Motor neuron (in vitro differentiated cells): ENCODE measurements at regions not wholly inside any gene's neighbourhood (a gene's known extent, or its start where the extent isn't known, plus 50 kb on each side); places are given as distances from the start of the nearest gene placed in this dataset.

ENCODE experiments used
- ATAC-seq, 8 experiments: fragments of 200-7000 bp; cut with Tn5 transposase; replicated peaks in 6 of 8; 2 replicates each; pipeline ENCODE4 v1.8.0; 2021; ENCODE audit warnings: mild to moderate bottlenecking in 8 of 8, moderate library complexity in 8 of 8
- H3K27ac ChIP-seq, 2 donors: fragments of 250-450 bp; sonication (Bioruptor Pico); 2 replicates each; pipeline ENCODE4 v1.9.0; 2021; ENCODE audit warnings: antibody characterized with exemption in 2 of 2, mild to moderate bottlenecking in 2 of 2, moderate library complexity in 1 of 2
- H3K4me1 ChIP-seq, 2 donors: fragments of 250-450 bp; sonication (Bioruptor Pico); replicated peaks in 1 of 2; 2 replicates each; pipeline ENCODE4 v1.6.1; 2021; ENCODE audit warnings: antibody characterized with exemption in 2 of 2, mild to moderate bottlenecking in 2 of 2, moderate library complexity in 1 of 2
- H3K4me3 ChIP-seq, 5 donors: fragments of 250-450 bp; sonication (Bioruptor Pico); 2 replicates each; pipeline ENCODE4 v1.9.0; 2021; ENCODE audit warnings: antibody characterized with exemption in 5 of 5, mild to moderate bottlenecking in 5 of 5, moderate library complexity in 4 of 5
- WGBS, 10 experiments: fragments of 450-650 bp; shearing (Covaris generic); methylation state at CpG; one replicate each; pipeline ENCODE4 v1.0.0; 2022; 5-methylcytosine and 5-hydroxymethylcytosine counted together
- in situ Hi-C, 9 experiments: fragments of 400-800 bp; cut with MboI; loops; one replicate each; pipeline ENCODE4 v1.15.0; 2021; ENCODE audit warnings: low sequenced_read_pairs in 9 of 9, low pct_unique_long_range_greater_than_20kb in 2 of 9; ENCODE audit not compliant: unreplicated experiment in 9 of 9

DNA sequence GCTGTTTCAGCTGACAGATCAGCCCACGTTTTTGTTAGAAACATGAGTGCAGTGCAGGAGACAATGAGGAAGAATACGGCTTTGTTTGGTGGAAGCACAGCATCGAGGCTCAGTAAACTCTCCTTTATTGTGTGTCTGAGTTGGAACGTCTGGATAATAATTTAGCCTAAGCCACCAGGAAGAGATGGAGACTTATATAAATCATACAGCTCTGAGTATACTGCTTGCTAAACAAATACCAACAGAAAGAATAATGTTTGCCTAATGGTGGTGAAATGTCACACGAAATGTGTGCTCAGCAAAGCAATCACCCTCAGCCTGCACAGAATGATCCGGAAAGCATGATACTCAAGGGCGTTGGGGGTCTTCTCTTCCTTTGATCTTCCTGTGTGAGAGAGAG, 664.1 kb upstream of the ADARB2 start:
- WGBS, 10 experiments = 0 to 75% (median 41%) methylated on average over 3 to 7 of the region's 7 CpGs

DNA sequence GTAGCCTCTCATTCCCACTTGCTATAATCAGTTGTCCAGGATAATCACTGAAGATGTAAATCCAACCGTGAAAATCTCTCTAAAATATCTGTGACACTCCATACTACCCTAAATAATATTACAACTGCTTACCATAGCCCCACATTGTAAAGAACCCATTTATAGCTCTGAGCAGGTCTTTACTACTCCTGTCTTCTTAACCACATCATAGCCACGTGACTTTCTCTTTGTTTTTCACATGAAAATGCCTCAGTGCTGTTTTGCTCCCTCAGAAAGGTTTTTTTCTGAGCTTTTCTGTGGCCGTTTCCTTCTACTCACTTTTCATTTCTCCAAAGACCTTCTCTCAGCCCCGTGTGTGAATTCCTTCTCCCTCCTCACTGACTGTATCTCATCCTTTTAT, 662.2 kb upstream of the ADARB2 start:
- ATAC-seq = no peak
- WGBS, 10 experiments = 0 to 86% (median 72%) methylated on average over 2 to 4 of the region's 4 CpGs
- Histone ChIP-seq H3K4me1 (peaks cover 0 to 6% of the 10 kb centered on the region in 2 donors), H3K27ac (no peak overlapping the region), H3K4me3 (no peak overlapping the region)
- in situ Hi-C loops = no loop called here

More for the DNA sequence above, 664.1 kb upstream of the ADARB2 start:
- in situ Hi-C loops = no loop called here
- Histone ChIP-seq H3K4me3 (no peak overlapping the region), H3K4me1 (peaks cover 0 to 6% of the 10 kb centered on the region in 2 donors), H3K27ac (no peak overlapping the region)
- peak in 5 of 8 experiments; percentile 53 to 94 (median 70) for ATAC-seq

DNA sequence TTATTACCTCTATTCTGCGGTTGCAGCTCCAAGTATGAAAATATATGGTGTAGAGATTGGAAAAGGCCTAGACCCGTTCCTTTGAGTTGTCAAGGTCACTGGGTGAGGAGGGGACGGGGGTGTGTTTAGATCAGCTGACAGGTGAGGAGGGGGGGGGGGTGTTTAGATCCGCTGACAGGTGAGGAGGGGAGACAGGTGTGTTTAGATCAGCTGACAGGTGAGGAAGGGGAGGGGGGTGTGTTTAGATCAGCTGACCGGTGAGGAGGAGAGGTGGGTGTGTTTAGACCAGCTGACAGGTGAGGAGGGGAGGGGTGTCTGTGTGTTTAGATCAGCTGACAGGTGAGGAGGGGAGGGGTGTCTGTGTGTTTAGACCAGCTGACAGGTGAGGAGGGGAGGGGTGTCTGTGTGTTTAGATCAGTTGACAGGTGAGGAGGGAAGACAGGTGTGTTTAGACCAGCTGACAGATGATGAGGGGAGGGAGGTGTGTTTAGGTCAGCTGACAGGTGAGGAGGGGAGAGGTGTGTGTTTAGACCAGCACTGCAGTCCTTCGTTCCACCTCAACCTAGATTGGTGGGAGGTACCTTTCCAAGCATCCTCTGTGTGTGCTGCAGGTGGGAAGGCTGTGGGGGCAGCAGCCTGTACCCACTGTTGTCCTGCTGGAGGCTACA, 655.0 kb upstream of the ADARB2 start:
- Histone ChIP-seq H3K4me1 (no peaks in the 10 kb centered on the region), H3K4me3 (no peak overlapping the region), H3K27ac (no peak overlapping the region)
- 40 to 100% (median 90%) methylated on average over 1 to 2 of the region's 6 CpGs; no CpG with 5 or more reads in 6 of the 10 experiments for WGBS, 10 experiments
- ATAC-seq = no peak
- in situ Hi-C loops = no loop called here

DNA sequence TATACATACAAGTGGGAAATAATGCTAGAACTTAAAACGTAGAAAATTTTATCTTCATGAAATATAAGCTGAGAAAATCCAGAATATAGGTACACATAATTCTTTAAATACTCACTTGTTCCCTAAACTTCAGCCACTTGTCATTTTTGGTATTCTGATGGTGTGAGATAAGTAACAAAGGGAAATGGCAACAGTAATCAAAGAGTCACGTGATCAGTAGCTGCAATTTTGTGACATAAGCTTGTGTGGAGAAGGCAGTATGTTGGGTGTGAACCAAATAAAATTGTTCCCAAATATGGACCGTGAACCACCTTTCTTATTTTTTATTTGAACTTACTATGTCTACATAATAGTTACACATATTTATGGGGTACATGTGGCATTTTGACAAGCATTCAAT, 650.3 kb upstream of the ADARB2 start:
- H3K27ac ChIP-seq = no peak overlapping the region
- H3K4me1 ChIP-seq = no peaks in the 10 kb centered on the region
- in situ Hi-C loops = no loop called here
- no peak overlapping the region for H3K4me3 ChIP-seq
- no peak for ATAC-seq
- WGBS, 10 experiments = 0 to 91% (median 66%) methylated on average over 1 to 3 of the region's 3 CpGs

DNA sequence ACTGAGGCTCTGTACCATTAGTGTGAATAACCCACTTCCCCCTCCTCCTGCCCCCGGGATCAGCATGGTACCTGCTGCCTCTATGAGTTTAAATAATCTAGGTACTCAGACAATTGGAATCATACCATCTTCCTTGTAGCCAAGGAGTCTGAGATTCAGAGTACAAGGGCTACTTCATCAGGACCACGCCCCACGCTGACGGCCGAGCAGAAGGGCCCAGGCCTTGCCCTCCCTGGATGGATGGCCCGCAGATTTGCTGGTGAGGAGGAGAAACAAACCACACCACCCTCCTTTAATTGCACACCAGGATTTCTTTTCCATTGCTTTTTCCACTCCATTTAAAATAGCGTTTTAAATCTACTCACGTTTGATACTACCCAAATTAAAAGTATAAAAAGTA, 649.9 kb upstream of the ADARB2 start:
- H3K4me1 ChIP-seq = no peaks in the 10 kb centered on the region
- no peak overlapping the region for H3K27ac ChIP-seq
- no peak overlapping the region for H3K4me3 ChIP-seq
- WGBS, 10 experiments = 0 to 84% (median 59%) methylated on average over 1 to 8 of the region's 8 CpGs; no CpG with 5 or more reads in 2 of the 10 experiments
- no peak for ATAC-seq
- in situ Hi-C loops = no loop called here

DNA sequence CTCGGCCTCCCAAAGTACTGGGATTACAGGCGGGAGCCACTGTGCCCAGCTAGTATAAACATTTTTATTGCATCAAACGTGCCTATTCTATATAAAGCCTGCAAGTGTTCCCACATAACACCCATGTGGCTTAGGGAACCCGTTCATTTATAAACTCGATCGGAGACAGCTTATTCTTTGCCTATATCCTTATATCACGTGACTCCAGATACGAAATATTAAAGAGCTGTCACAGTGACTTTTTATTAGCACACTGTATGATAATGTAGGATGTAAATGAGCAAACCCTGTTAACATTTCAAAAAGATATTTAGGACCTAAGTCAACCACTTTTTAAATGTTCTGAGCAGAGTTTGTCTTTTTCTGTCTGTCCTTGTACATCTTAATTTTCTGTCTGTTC, 642.9 kb upstream of the ADARB2 start:
- WGBS, 10 experiments = 5 to 95% (median 76%) methylated on average over 2 to 8 of the region's 8 CpGs

DNA sequence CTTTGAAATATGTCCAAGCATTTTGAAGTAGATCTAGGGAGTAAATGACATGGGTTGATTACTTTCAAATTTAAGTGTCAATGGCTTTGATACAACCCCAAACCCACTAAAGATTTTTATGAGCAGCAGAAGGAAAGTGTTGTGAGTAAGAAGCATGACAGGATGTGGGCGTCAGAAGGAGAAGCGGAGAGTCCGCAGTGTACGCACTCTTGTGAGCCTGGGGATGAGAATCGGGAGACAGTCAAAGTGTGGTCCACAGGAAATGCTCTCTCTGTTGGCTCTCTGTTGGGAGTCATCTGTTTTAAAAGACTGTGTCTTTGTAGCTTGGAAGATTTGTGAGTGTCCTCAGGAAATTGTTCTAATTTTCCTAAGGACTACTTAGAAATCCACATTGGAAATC, 629.8 kb upstream of the ADARB2 start:
- peaks cover 0 to 12% of the 10 kb centered on the region in 2 donors for H3K4me1 ChIP-seq
- no peak for ATAC-seq
- no peak overlapping the region for H3K4me3 ChIP-seq
- H3K27ac ChIP-seq = no peak overlapping the region
- in situ Hi-C loops = no loop called here
- 0 to 100% (median 89%) methylated on average over 1 to 5 of the region's 5 CpGs; no CpG with 5 or more reads in 2 of the 10 experiments for WGBS, 10 experiments

More for the DNA sequence above, 642.9 kb upstream of the ADARB2 start:
- peaks cover 0 to under 1% of the 10 kb centered on the region in 2 donors for H3K4me1 ChIP-seq
- in situ Hi-C loops = no loop called here
- no peak for ATAC-seq
- H3K4me3 ChIP-seq = no peak overlapping the region
- H3K27ac ChIP-seq = no peak overlapping the region

DNA sequence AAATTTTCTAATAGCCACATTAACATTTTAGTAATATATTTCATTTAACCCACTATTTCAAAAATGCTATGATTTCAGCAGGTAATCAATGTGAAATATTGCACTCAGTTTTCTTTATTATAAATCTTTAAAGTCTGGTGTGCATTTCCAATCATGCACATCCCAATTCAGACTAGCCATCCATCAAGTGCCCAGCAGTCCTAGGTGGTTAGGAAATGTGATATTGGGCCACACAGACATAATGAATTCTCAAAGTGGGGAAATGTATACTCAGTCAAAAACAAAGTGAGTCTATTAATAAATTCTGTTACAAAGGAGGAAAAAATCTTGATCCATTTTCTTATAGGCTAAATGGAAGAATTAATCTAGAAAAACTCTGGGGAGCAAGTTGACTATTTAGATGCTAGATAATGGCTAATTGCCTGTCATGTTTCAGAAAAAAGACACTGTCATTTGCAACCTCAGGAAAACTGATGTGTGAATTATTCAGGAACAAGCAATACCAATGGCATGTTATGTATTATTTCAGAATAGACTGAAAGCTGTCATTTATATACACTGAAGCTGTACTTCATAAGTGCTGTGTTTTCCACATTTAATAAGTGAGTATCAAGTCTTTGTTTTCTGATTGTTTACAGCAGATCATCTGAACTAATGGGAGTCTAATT, 629.1 kb upstream of the ADARB2 start:
- Histone ChIP-seq H3K4me1 (peaks cover 0 to 12% of the 10 kb centered on the region in 2 donors), H3K4me3 (no peak overlapping the region), H3K27ac (no peak overlapping the region)
- in situ Hi-C loops = no loop called here
- peak in 3 of 8 experiments; percentile 47 to 60 (median 60) for ATAC-seq

DNA sequence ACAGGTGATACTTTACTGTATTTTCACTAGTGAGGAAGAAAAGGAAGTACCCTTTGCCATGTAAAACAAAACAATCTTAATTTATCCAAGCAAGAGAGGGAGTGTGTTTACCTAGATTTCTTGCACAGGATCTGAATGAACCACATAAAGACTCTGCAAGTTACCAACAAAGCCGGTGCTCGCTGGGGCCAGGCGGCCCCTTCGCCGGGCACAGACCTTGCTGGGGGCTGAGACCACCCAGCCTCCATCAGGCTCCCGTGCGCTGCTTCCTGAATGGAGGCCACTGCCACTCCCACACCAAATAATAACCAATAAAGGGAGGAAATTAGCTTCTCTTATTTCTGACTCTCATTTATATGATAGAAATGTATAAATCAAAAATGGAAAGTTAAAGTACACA, 625.0 kb upstream of the ADARB2 start:
- in situ Hi-C loops = no loop called here
- H3K27ac ChIP-seq = no peak overlapping the region
- 43 to 82% (median 60%) methylated on average over 2 to 7 of the region's 7 CpGs; no CpG with 5 or more reads in 7 of the 10 experiments for WGBS, 10 experiments
- H3K4me3 ChIP-seq = no peak overlapping the region
- no peak for ATAC-seq
- peaks cover 0 to 11% of the 10 kb centered on the region in 2 donors for H3K4me1 ChIP-seq

DNA sequence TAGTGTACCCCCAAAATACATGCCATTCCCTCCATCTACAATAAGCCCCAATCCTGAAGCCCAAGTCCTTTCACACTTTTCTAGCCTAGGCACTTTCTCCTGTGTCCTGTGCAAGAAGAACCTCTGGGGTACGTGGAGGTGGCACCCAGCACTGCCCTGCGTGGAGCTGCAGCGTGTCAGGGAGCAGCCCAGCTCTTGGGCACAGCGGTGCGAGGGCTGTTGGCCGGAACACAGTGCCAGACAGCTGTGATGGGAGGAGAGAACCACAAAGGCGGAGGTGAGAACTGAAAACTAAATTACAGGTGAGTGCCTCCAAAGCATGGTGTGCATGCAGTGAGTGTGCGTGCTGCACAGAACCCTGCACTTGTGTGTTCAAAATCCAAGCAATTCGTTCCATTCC, 621.3 kb upstream of the ADARB2 start:
- no peaks in the 10 kb centered on the region for H3K4me1 ChIP-seq
- no peak overlapping the region for H3K27ac ChIP-seq
- no peak overlapping the region for H3K4me3 ChIP-seq
- 20 to 100% (median 63%) methylated on average over 1 to 8 of the region's 9 CpGs; no CpG with 5 or more reads in 4 of the 10 experiments for WGBS, 10 experiments
- in situ Hi-C loops = no loop called here
- no peak for ATAC-seq

DNA sequence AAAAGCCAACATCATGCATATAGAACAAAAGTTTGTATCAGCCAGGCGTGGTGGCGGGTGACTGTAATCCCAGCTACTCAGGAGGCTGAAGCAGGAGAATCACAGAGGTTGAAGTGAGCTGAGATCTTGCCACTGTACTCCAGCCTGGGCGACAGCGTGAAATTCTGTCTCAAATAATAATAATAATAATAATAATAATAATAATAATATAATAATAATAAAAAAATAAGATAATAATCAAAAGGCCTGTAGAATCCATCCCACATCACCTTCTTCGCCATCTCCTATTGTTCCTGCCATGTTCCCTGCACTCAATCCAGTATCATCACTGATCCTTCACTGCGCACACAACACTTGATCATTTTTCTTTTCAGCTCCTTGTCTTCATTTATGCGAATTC, 619.3 kb upstream of the ADARB2 start:
- Histone ChIP-seq H3K27ac (no peak overlapping the region), H3K4me1 (no peaks in the 10 kb centered on the region), H3K4me3 (no peak overlapping the region)
- 17 to 99% (median 77%) methylated on average over 2 to 7 of the region's 7 CpGs; no CpG with 5 or more reads in 1 of the 10 experiments for WGBS, 10 experiments
- ATAC-seq = no peak
- in situ Hi-C loops = no loop called here

DNA sequence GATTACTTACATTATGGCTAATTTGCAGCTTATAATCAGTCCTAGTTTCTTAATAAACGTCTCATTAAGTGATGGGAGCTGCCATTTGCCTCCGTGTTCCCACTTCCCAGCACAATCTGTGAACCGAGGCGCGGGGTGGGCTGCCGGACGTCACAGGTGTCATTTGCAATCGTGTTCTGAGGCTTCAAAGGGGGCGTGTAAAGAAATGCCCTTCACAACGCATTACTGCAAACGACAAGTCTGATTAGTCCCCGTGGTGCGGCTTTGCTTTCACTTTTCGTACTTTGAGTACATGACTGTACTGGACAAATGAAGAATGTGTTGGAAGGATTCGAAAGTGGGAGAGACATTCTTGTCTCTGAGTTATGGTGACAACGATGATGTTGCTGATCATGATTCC, 614.2 kb upstream of the ADARB2 start:
- Histone ChIP-seq H3K4me1 (no peaks in the 10 kb centered on the region), H3K4me3 (no peak overlapping the region), H3K27ac (no peak overlapping the region)
- in situ Hi-C loops = no loop called here
- WGBS, 10 experiments = 12 to 100% (median 77%) methylated on average over 1 to 13 of the region's 16 CpGs; no CpG with 5 or more reads in 2 of the 10 experiments
- no peak for ATAC-seq

DNA sequence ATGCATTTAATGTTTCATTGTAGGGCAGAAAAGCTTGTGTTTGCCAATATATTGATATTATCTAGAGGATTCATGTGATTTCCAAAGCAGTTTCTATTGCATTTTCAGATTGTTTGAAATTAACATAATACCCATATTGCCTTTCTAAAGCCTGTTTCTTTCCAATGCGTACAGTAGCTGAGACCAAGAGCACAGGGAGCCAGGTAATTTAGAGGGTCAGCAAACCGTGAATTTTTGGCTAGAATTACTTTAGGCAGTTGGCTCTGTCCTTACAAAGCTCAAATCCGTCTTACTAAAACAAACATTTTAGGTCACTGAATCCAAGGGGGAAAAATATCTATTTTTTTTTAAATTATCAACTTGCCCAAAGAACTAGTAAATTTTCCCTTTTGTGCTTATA, 604.9 kb upstream of the ADARB2 start:
- Histone ChIP-seq H3K27ac (no peak overlapping the region), H3K4me1 (no peaks in the 10 kb centered on the region), H3K4me3 (no peak overlapping the region)
- in situ Hi-C loops = no loop called here
- WGBS, 10 experiments = 0 to 100% (median 80%) methylated on average over 1 to 3 of the region's 3 CpGs
- ATAC-seq = no peak
